Suprapubic skin (tissue), 4 donors: ENCODE measurements at regions not wholly inside any gene's neighbourhood (a gene's known extent, or its start where the extent isn't known, plus 50 kb on each side); places are given as distances from the start of the nearest gene placed in this dataset.

Source experiments
- DNase-seq, 2 donors: peaks; one replicate each; pipeline ENCODE4 v3.0.0-alpha.2; 2019; ENCODE audit warnings: low spot score in 2 of 2
- H3K27ac ChIP-seq: fragments of 200-600 bp; sonication (generic); one replicate; pipeline ENCODE4 v1.5.1; 2019
- H3K27me3 ChIP-seq: fragments of 200-600 bp; sonication (generic); one replicate; pipeline ENCODE4 v1.5.1; 2019
- H3K36me3 ChIP-seq: fragments of 200-600 bp; sonication (generic); one replicate; pipeline ENCODE4 v1.5.1; 2019
- H3K4me1 ChIP-seq: fragments of 200-600 bp; sonication (generic); one replicate; pipeline ENCODE4 v1.5.1; 2019
- H3K4me3 ChIP-seq: fragments of 200-600 bp; sonication (generic); one replicate; pipeline ENCODE4 v1.5.1; 2019; ENCODE audit warnings: mild to moderate bottlenecking
- H3K9me3 ChIP-seq: fragments of 200-600 bp; sonication (generic); one replicate; pipeline ENCODE4 v1.5.1; 2019
- CTCF ChIP-seq, 2 donors: fragments of 200-600 bp in 1 of 2; fragments of 450-650 bp in 1 of 2; sonication (generic) in 1 of 2; IDR thresholded peaks; one replicate each; pipeline ENCODE4 v1.5.1; 2016 to 2019; ENCODE audit warnings: antibody characterized with exemption in 2 of 2, mild to moderate bottlenecking in 1 of 2, moderate library complexity in 1 of 2
- EP300 ChIP-seq: sonication (generic); formaldehyde crosslinking; IDR thresholded peaks from one replicate; pipeline ENCODE4 v1.6.1; 2017; ENCODE audit warnings: antibody characterized with exemption
- POLR2A ChIP-seq, 2 donors: fragments of 450-650 bp; IDR thresholded peaks; one replicate each; pipeline ENCODE4 v1.6.1; 2017; ENCODE audit warnings: antibody characterized with exemption in 2 of 2, mild to moderate bottlenecking in 2 of 2, moderate library complexity in 2 of 2
- POLR2AphosphoS5 ChIP-seq, 3 donors: sonication (generic); formaldehyde crosslinking; IDR thresholded peaks; one replicate each; pipeline ENCODE4 v1.6.1; 2017; ENCODE audit warnings: antibody characterized with exemption in 3 of 3
- WGBS: methylation state at CpG from one replicate; pipeline ENCODE4 v1.1.5; 2018; 5-methylcytosine and 5-hydroxymethylcytosine counted together

GRCh38 chr13:71030784-71031183 is 836.2 kb downstream of the DACH1 start:
- Histone ChIP-seq H3K27ac (no peak overlapping the region), H3K36me3 (no peaks in the 10 kb centered on the region), H3K27me3 (no peaks in the 10 kb centered on the region), H3K9me3 (peaks cover 4% of the 10 kb centered on the region), H3K4me3 (no peak overlapping the region), H3K4me1 (no peaks in the 10 kb centered on the region)
- DNase-seq: no peak
- TF ChIP-seq CTCF (IDR thresholded peaks at IDR 0.05) (no peak), EP300 (no peak), POLR2A (IDR thresholded peaks at IDR 0.05) (no peak), POLR2AphosphoS5 (IDR thresholded peaks at IDR 0.05) (no peak)
- WGBS: 59% methylated on average over 6 of the region's 6 CpGs

- Histone ChIP-seq H3K4me1 (no peaks in the 10 kb centered on the region), H3K36me3 (no peaks in the 10 kb centered on the region), H3K4me3 (no peak overlapping the region), H3K27ac (no peak overlapping the region), H3K27me3 (no peaks in the 10 kb centered on the region), H3K9me3 (peaks cover 4% of the 10 kb centered on the region)
- WGBS: 35% methylated on average over 1 of the region's 1 CpG
- no peak for DNase-seq
- TF ChIP-seq POLR2A (IDR thresholded peaks at IDR 0.05) (no peak), CTCF (IDR thresholded peaks at IDR 0.05) (no peak), POLR2AphosphoS5 (IDR thresholded peaks at IDR 0.05) (no peak), EP300 (no peak)
Observed at GRCh38 chr13:71028884-71029283, 838.1 kb downstream of the DACH1 start.

- H3K36me3 ChIP-seq: no peaks in the 10 kb centered on the region
- H3K27ac ChIP-seq: no peak overlapping the region
- H3K4me1 ChIP-seq: no peaks in the 10 kb centered on the region
- WGBS: 60% methylated on average over 10 of the region's 10 CpGs
- no peak overlapping the region for H3K4me3 ChIP-seq
- TF ChIP-seq POLR2A (IDR thresholded peaks at IDR 0.05) (no peak), POLR2AphosphoS5 (IDR thresholded peaks at IDR 0.05) (no peak), CTCF (IDR thresholded peaks at IDR 0.05) (no peak), EP300 (no peak)
- no peaks in the 10 kb centered on the region for H3K27me3 ChIP-seq
- no peak for DNase-seq
- peaks cover under 1% of the 10 kb centered on the region for H3K9me3 ChIP-seq
Observed at GRCh38 chr13:71021825-71022422, 845.1 kb downstream of the DACH1 start.

GRCh38 chr13:71018995-71019394 is 848.0 kb downstream of the DACH1 start:
- H3K4me1 ChIP-seq: no peaks in the 10 kb centered on the region
- H3K9me3 ChIP-seq: no peaks in the 10 kb centered on the region
- no peaks in the 10 kb centered on the region for H3K36me3 ChIP-seq
- no peak for DNase-seq
- no peaks in the 10 kb centered on the region for H3K27me3 ChIP-seq
- WGBS: 91% methylated on average over 1 of the region's 1 CpG
- no peak overlapping the region for H3K4me3 ChIP-seq
- H3K27ac ChIP-seq: no peak overlapping the region
- TF ChIP-seq POLR2A (IDR thresholded peaks at IDR 0.05) (no peak), POLR2AphosphoS5 (IDR thresholded peaks at IDR 0.05) (no peak), EP300 (no peak), CTCF (IDR thresholded peaks at IDR 0.05) (no peak)

GRCh38 chr13:71018544-71018943 is 848.5 kb downstream of the DACH1 start:
- H3K9me3 ChIP-seq: no peaks in the 10 kb centered on the region
- H3K4me3 ChIP-seq: no peak overlapping the region
- H3K27ac ChIP-seq: no peak overlapping the region
- no peaks in the 10 kb centered on the region for H3K36me3 ChIP-seq
- no peak for DNase-seq
- TF ChIP-seq EP300: no peak
- TF ChIP-seq POLR2A (IDR thresholded peaks at IDR 0.05): no peak
- TF ChIP-seq CTCF (IDR thresholded peaks at IDR 0.05): no peak
- TF ChIP-seq POLR2AphosphoS5 (IDR thresholded peaks at IDR 0.05): no peak
- no peaks in the 10 kb centered on the region for H3K27me3 ChIP-seq
- H3K4me1 ChIP-seq: no peaks in the 10 kb centered on the region
